ENCODE measurements at regions not wholly inside any gene's neighbourhood (a gene's known extent, or its start where the extent isn't known, plus 50 kb on each side); places are given as distances from the start of the nearest gene placed in this dataset.

DNA sequence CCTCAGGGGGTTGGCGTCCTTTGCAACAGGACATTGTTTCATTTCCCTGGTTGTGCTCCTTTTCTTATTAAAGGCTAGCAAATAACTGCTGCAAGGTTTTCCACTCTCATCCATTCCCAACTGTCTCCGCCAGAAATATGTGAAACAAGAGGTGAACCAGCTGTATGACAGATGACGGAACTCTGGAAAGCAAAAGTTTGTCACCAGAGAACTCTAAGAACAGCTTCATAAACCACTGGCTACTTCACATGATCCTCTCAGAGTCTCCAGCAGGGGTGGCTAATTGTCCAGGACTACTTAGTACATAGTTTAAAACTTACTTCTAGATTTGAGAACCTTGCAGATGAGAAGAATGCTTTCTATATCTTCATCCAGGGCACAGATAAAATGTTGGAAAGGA is 195.9 kb upstream of the RAD23B start:
- in situ Hi-C loops (cut with MboI), result no loop called here
- no peaks in the 10 kb centered on the region for H3K4me1 ChIP-seq (ENCODE audit: insufficient read depth)
- DNase-seq, result peak; percentile 4
- TF ChIP-seq EZH2 (IDR thresholded peaks at IDR 0.05; ENCODE audit: insufficient read depth, poor library complexity, severe bottlenecking) (no peak), EZH2phosphoT487 (IDR thresholded peaks at IDR 0.05; ENCODE audit: insufficient read depth, low read depth) (no peak)
- H3K27me3 ChIP-seq (replicated peaks; ENCODE audit: insufficient read depth), result 0 out of 2 replicates have a peak, but pooled peaks cover 5% of the 10 kb centered on the region
- H3K36me3 ChIP-seq (ENCODE audit: low read depth), result no peaks in the 10 kb centered on the region
- H4K20me1 ChIP-seq (ENCODE audit: insufficient read depth), result no peaks in the 10 kb centered on the region
- H3K27ac ChIP-seq, result no peak overlapping the region
- WGBS, 2 experiments (ENCODE audit: low coverage in 1 of 2, low lambda C conversion rate in 2 of 2, missing lambda C conversion rate in 2 of 2), result 12 to 25% methylated on average over 3 of the region's 3 CpGs
- H3K9ac ChIP-seq, result no peak overlapping the region
- H3K4me3 ChIP-seq, result no peak overlapping the region
- no peak overlapping the region for H3K4me2 ChIP-seq (ENCODE audit: unreplicated experiment)
- no peaks in the 10 kb centered on the region for H3F3A ChIP-seq (ENCODE audit: insufficient read depth)
- no peak overlapping the region for H2AFZ ChIP-seq
- no peaks in the 10 kb centered on the region for H3K79me2 ChIP-seq (ENCODE audit: insufficient read depth)
- no peaks in the 10 kb centered on the region for H3K9me2 ChIP-seq (ENCODE audit: insufficient read depth)
- no peaks in the 10 kb centered on the region for H3K9me3 ChIP-seq (ENCODE audit: low read depth)

- Histone ChIP-seq H3K79me2 (ENCODE audit: insufficient read depth) (no peaks in the 10 kb centered on the region), H4K20me1 (ENCODE audit: insufficient read depth) (no peaks in the 10 kb centered on the region), H3K9ac (no peak overlapping the region), H2AFZ (no peak overlapping the region), H3K27ac (no peak overlapping the region), H3K27me3 (replicated peaks; ENCODE audit: insufficient read depth) (0 out of 2 replicates have a peak, but pooled peaks cover 5% of the 10 kb centered on the region), H3K36me3 (ENCODE audit: low read depth) (no peaks in the 10 kb centered on the region), H3F3A (ENCODE audit: insufficient read depth) (no peaks in the 10 kb centered on the region), H3K4me1 (ENCODE audit: insufficient read depth) (no peaks in the 10 kb centered on the region), H3K4me2 (ENCODE audit: unreplicated experiment) (no peak overlapping the region), H3K9me3 (ENCODE audit: low read depth) (no peaks in the 10 kb centered on the region), H3K9me2 (ENCODE audit: insufficient read depth) (no peaks in the 10 kb centered on the region), H3K4me3 (no peak overlapping the region)
- no peak for TF ChIP-seq EZH2 (IDR thresholded peaks at IDR 0.05; ENCODE audit: insufficient read depth, poor library complexity, severe bottlenecking)
- TF ChIP-seq EZH2phosphoT487 (IDR thresholded peaks at IDR 0.05; ENCODE audit: insufficient read depth, low read depth), result no peak
- in situ Hi-C loops (cut with MboI), result no loop called here
- DNase-seq, result no peak
- WGBS, 2 experiments (ENCODE audit: low coverage in 1 of 2, low lambda C conversion rate in 2 of 2, missing lambda C conversion rate in 2 of 2), result 24 to 28% methylated on average over 1 of the region's 1 CpG
These were observed 192.9 kb upstream of the RAD23B start for GRCh38 chr9:107090218-107090617.

GRCh38 chr9:107093365-107094060 is 189.6 kb upstream of the RAD23B start:
- Histone ChIP-seq H3K9me2 (ENCODE audit: insufficient read depth) (no peaks in the 10 kb centered on the region), H3K4me2 (ENCODE audit: unreplicated experiment) (no peak overlapping the region), H3K36me3 (ENCODE audit: low read depth) (no peaks in the 10 kb centered on the region), H3K4me1 (ENCODE audit: insufficient read depth) (no peaks in the 10 kb centered on the region), H3K27me3 (replicated peaks; ENCODE audit: insufficient read depth) (no peaks in the 10 kb centered on the region), H4K20me1 (ENCODE audit: insufficient read depth) (no peaks in the 10 kb centered on the region), H3K4me3 (no peak overlapping the region), H3K79me2 (ENCODE audit: insufficient read depth) (no peaks in the 10 kb centered on the region), H2AFZ (no peak overlapping the region), H3F3A (ENCODE audit: insufficient read depth) (no peaks in the 10 kb centered on the region), H3K9me3 (ENCODE audit: low read depth) (no peaks in the 10 kb centered on the region), H3K9ac (no peak overlapping the region), H3K27ac (no peak overlapping the region)
- in situ Hi-C loops (cut with MboI), result no loop called here
- TF ChIP-seq EZH2phosphoT487 (IDR thresholded peaks at IDR 0.05; ENCODE audit: insufficient read depth, low read depth) (no peak), EZH2 (IDR thresholded peaks at IDR 0.05; ENCODE audit: insufficient read depth, poor library complexity, severe bottlenecking) (no peak)
- no peak for DNase-seq
- 90 to 91% methylated on average over 3 of the region's 3 CpGs for WGBS, 2 experiments (ENCODE audit: low coverage in 1 of 2, low lambda C conversion rate in 2 of 2, missing lambda C conversion rate in 2 of 2)

DNA sequence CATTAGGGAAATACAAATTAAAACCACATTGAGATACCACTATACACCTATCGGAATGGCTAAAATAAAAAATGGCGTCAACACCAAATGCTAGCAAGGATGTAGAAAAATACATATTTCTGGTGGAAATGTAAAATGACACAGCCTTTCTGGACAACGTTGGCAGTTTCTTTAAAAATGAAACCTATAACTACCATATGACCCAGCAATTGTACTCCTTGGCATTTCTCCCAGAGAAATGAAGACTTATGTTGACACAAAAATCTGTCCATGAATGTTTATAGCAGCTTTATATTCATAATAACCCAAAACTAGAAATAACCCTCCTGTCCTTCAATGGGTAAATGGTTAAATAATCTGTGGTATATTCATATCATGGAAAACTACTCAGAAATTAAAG is 188.7 kb upstream of the RAD23B start:
- Histone ChIP-seq H4K20me1 (ENCODE audit: insufficient read depth) (no peaks in the 10 kb centered on the region), H3K9me2 (ENCODE audit: insufficient read depth) (no peaks in the 10 kb centered on the region), H3K4me1 (ENCODE audit: insufficient read depth) (no peaks in the 10 kb centered on the region), H2AFZ (no peak overlapping the region), H3K4me2 (ENCODE audit: unreplicated experiment) (no peak overlapping the region), H3F3A (ENCODE audit: insufficient read depth) (no peaks in the 10 kb centered on the region), H3K9me3 (ENCODE audit: low read depth) (no peaks in the 10 kb centered on the region), H3K9ac (no peak overlapping the region), H3K79me2 (ENCODE audit: insufficient read depth) (no peaks in the 10 kb centered on the region), H3K27ac (no peak overlapping the region), H3K4me3 (no peak overlapping the region), H3K36me3 (ENCODE audit: low read depth) (no peaks in the 10 kb centered on the region), H3K27me3 (replicated peaks; ENCODE audit: insufficient read depth) (no peaks in the 10 kb centered on the region)
- DNase-seq, result no peak
- in situ Hi-C loops (cut with MboI), result no loop called here
- 0 to 7% methylated on average over 3 of the region's 3 CpGs for WGBS, 2 experiments (ENCODE audit: low coverage in 1 of 2, low lambda C conversion rate in 2 of 2, missing lambda C conversion rate in 2 of 2)
- TF ChIP-seq EZH2phosphoT487 (IDR thresholded peaks at IDR 0.05; ENCODE audit: insufficient read depth, low read depth) (no peak), EZH2 (IDR thresholded peaks at IDR 0.05; ENCODE audit: insufficient read depth, poor library complexity, severe bottlenecking) (no peak)

All from GM23248 (cell line).